K562 (cell line): ENCODE measurements at regions not wholly inside any gene's neighbourhood (a gene's known extent, or its start where the extent isn't known, plus 50 kb on each side); places are given as distances from the start of the nearest gene placed in this dataset.
A peak's percentile ranks its signal among the peaks of the same experiment; 100 is the strongest.

Experiments used
- ATAC-seq: fragments of 200-7000 bp; cut with Tn5 transposase; 3 replicates; pipeline ENCODE4 v1.9.1; 2020; ENCODE audit warnings: moderate library complexity
- BruUV-seq: library from RNA; stranded (reverse); fragments of 400-500 nt; replicated peaks from 2 replicates; lab custom pipeline; 2021; lab: Mats Ljungman, UMichigan
- CTCF ChIA-PET: fragments of 300-600 bp; formaldehyde crosslinking; extraction: SDS; loops from one replicate; lab custom pipeline; 2021; ENCODE audit warnings: low intra/inter-chr PET ratio; lab: Yijun Ruan, JAX
- POLR2A ChIA-PET: fragments of 300-600, 350-650 bp; sonication (Branson Sonifier 250); formaldehyde crosslinking; extraction: SDS; loops from one replicate; lab custom pipeline; 2021; ENCODE audit warnings: antibody characterized with exemption, inconsistent platforms; lab: Yijun Ruan, JAX
- DNase-seq, 4 experiments: peaks; one replicate each; pipeline versions ENCODE4 v3.0.0 to v3.0.0-alpha.2; 2011 to 2018; ENCODE audit warnings: low spot score in 3 of 4, mixed read lengths in 3 of 4; ENCODE audit errors: extremely low read depth in 1 of 4
- FAIRE-seq: peaks from 2 replicates; lab custom pipeline; 2011; peaks lifted over from hg19 to GRCh38; lab: Jason Lieb, UNC
- H2AFZ ChIP-seq: 2 replicates; pipeline ENCODE4 v1.6.0; 2011; ENCODE audit warnings: low read depth, low read length, control low read depth, inconsistent platforms
- H3K27ac ChIP-seq: fragments of 200-600 bp; 3 replicates; pipeline ENCODE4 v1.8.0; 2011; ENCODE audit warnings: low read depth, mild to moderate bottlenecking, control low read depth, inconsistent platforms, low read length, moderate library complexity, mixed read lengths; ENCODE audit errors: extremely low read depth
- H3K27me3 ChIP-seq, 2 experiments: fragments of 300-600 bp in 1 of 2; 2 replicates in 1 of 2; 3 replicates in 1 of 2; pipeline versions ENCODE4 v1.6.0 to v1.8.0; 2011; ENCODE audit warnings: inconsistent platforms in 2 of 2, low read length in 2 of 2, mild to moderate bottlenecking in 1 of 2, mixed read lengths in 1 of 2, moderate library complexity in 1 of 2; ENCODE audit not compliant: control insufficient read depth in 2 of 2, insufficient read depth in 2 of 2
- H3K36me3 ChIP-seq: fragments of 300-600 bp; 3 replicates; pipeline ENCODE4 v1.8.0; 2011; ENCODE audit warnings: mild to moderate bottlenecking, low read length, inconsistent platforms; ENCODE audit not compliant: control insufficient read depth, insufficient read depth
- H3K4me1 ChIP-seq, 2 experiments: fragments of 200-600 bp in 1 of 2; replicated peaks in 1 of 2; 2 replicates in 1 of 2; 3 replicates in 1 of 2; pipeline versions ENCODE4 v1.5.1 to v1.8.0; 2011; ENCODE audit warnings: inconsistent platforms in 2 of 2, low read length in 2 of 2, mild to moderate bottlenecking in 1 of 2, mixed read lengths in 1 of 2, moderate library complexity in 1 of 2; ENCODE audit not compliant: control insufficient read depth in 2 of 2, insufficient read depth in 2 of 2
- H3K4me2 ChIP-seq: 2 replicates; pipeline ENCODE4 v1.6.1; 2011; ENCODE audit warnings: low read length, control low read depth, inconsistent platforms, mixed read lengths; ENCODE audit not compliant: insufficient read depth
- H3K4me3 ChIP-seq: fragments of 200-600 bp; sonication (generic), shearing (Covaris generic); 2 replicates; pipeline ENCODE4 v1.5.1; 2016; ENCODE audit warnings: control low read depth, inconsistent platforms
- H3K79me2 ChIP-seq: fragments of 200-600 bp; 3 replicates; pipeline ENCODE4 v1.8.0; 2011; ENCODE audit warnings: low read length, inconsistent platforms; ENCODE audit not compliant: control insufficient read depth, insufficient read depth
- H3K9ac ChIP-seq, 2 experiments: 2 replicates each; pipeline versions ENCODE4 v1.6.0 to v1.6.1; 2011; ENCODE audit warnings: low read depth in 2 of 2, low read length in 2 of 2, control low read depth in 1 of 2, inconsistent platforms in 1 of 2, mild to moderate bottlenecking in 1 of 2, mixed read lengths in 1 of 2; ENCODE audit not compliant: insufficient read depth in 1 of 2
- H3K9me1 ChIP-seq: one replicate; pipeline ENCODE4 v1.6.0; 2011; ENCODE audit warnings: inconsistent platforms, mild to moderate bottlenecking, low read length, moderate library complexity; ENCODE audit not compliant: control insufficient read depth, insufficient read depth
- H3K9me3 ChIP-seq: replicated peaks from 2 replicates; pipeline ENCODE4 v1.5.1; 2011; ENCODE audit warnings: low read depth, low read length, inconsistent platforms; ENCODE audit not compliant: control insufficient read depth, insufficient read depth
- H4K20me1 ChIP-seq: replicated peaks from 2 replicates; pipeline ENCODE4 v1.6.1; 2011; ENCODE audit warnings: low read length, inconsistent platforms, mixed read lengths; ENCODE audit not compliant: control insufficient read depth, insufficient read depth
- CHCHD3 ChIP-seq: fragments of 250-450 bp; sonication (Bioruptor Pico); IDR thresholded peaks from 2 replicates; pipeline ENCODE4 v2.1.2; 2022; ENCODE audit warnings: mild to moderate bottlenecking
- CREB1 ChIP-seq, 2 experiments: sonication (generic) in 1 of 2; formaldehyde crosslinking in 1 of 2; IDR thresholded peaks; 2 replicates each; pipeline versions ENCODE4 v1.6.1 to v1.8.0; 2012 to 2022; ENCODE audit warnings: inconsistent platforms in 1 of 2, mild to moderate bottlenecking in 1 of 2, missing genetic modification reagents in 1 of 2, moderate library complexity in 1 of 2
- MEIS2 ChIP-seq: fragments of 450-650 bp; IDR thresholded peaks from 2 replicates; pipeline ENCODE4 v1.6.1; 2014; ENCODE audit warnings: mild to moderate bottlenecking; ENCODE audit not compliant: partially characterized antibody
- POLR2A ChIP-seq: fragments of 450-650 bp; conservative IDR thresholded peaks from 2 replicates; pipeline ENCODE4 v1.6.1; 2016
- ZNF174 ChIP-seq: fragments of 250-450 bp; sonication (Bioruptor Pico); IDR thresholded peaks from 2 replicates; pipeline ENCODE4 v1.4.0; 2020; ENCODE audit warnings: mild to moderate bottlenecking
- ZNF408 ChIP-seq: fragments of 250-450 bp; sonication (Bioruptor Pico); IDR thresholded peaks from 2 replicates; pipeline ENCODE4 v1.4.0; 2020; ENCODE audit warnings: low read depth, mild to moderate bottlenecking, moderate library complexity
- ZZZ3 ChIP-seq: fragments of 450-650 bp; IDR thresholded peaks from 2 replicates; pipeline ENCODE4 v1.6.1; 2016; ENCODE audit warnings: antibody characterized with exemption, mild to moderate bottlenecking, moderate library complexity
- WGBS: fragments of 100-300 bp; shearing (Covaris generic); methylation state at CpG from one replicate; pipeline ENCODE4 v1.1.6; 2016; ENCODE audit warnings: low coverage, mixed read lengths; ENCODE audit not compliant: insufficient coverage; ENCODE audit errors: missing lambda C conversion rate; 5-methylcytosine and 5-hydroxymethylcytosine counted together
- in situ Hi-C: fragments of 300-500 bp; cut with MboI; formaldehyde crosslinking; loops from 4 replicates; pipeline ENCODE4 v1.15.0; 2018; ENCODE audit warnings: inconsistent platforms, mixed read lengths
- intact Hi-C: fragments of 100-400 bp; cut with micrococcal nuclease; formaldehyde crosslinking; loops from 2 replicates; pipeline ENCODE4 v1.14.2; 2022
- TF ChIP-seq, protein P1 (sequence below): IDR thresholded peaks from 3 replicates; pipeline ENCODE4 v1.6.1; 2011; ENCODE audit warnings: borderline replicate concordance, mild to moderate bottlenecking, moderate library complexity; ENCODE audit not compliant: insufficient read length; ENCODE audit errors: extremely low read depth
- TF ChIP-seq, protein P2 (sequence below): fragments of 250-450 bp; sonication (Bioruptor Pico); IDR thresholded peaks from 2 replicates; pipeline ENCODE4 v1.8.0; 2022; ENCODE audit warnings: inconsistent platforms

DNA sequence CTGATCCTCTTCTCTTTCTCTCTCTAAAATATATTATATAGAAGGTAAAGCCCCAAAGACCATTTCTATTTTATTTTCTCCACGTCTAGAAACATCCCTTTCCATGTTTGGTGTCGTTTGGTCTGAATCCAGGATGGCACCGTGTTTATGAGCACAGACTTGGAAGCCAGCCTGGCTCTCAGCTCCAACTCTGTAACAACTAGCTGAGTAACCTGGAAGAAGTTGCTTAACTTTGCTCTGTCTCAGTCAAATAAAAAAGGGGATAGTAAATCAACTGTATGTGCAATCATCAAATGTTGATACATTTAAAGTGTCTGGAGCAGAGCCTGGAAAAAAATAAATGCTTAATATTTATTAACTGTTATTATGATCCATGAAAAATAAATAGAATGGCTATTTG is 249.8 kb upstream of the MAF start (continued):
- TF ChIP-seq, protein P1, sequence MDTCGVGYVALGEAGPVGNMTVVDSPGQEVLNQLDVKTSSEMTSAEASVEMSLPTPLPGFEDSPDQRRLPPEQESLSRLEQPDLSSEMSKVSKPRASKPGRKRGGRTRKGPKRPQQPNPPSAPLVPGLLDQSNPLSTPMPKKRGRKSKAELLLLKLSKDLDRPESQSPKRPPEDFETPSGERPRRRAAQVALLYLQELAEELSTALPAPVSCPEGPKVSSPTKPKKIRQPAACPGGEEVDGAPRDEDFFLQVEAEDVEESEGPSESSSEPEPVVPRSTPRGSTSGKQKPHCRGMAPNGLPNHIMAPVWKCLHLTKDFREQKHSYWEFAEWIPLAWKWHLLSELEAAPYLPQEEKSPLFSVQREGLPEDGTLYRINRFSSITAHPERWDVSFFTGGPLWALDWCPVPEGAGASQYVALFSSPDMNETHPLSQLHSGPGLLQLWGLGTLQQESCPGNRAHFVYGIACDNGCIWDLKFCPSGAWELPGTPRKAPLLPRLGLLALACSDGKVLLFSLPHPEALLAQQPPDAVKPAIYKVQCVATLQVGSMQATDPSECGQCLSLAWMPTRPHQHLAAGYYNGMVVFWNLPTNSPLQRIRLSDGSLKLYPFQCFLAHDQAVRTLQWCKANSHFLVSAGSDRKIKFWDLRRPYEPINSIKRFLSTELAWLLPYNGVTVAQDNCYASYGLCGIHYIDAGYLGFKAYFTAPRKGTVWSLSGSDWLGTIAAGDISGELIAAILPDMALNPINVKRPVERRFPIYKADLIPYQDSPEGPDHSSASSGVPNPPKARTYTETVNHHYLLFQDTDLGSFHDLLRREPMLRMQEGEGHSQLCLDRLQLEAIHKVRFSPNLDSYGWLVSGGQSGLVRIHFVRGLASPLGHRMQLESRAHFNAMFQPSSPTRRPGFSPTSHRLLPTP: no peak
- TF ChIP-seq POLR2A (no peak), CHCHD3 (no peak)
- TF ChIP-seq, protein P2, sequence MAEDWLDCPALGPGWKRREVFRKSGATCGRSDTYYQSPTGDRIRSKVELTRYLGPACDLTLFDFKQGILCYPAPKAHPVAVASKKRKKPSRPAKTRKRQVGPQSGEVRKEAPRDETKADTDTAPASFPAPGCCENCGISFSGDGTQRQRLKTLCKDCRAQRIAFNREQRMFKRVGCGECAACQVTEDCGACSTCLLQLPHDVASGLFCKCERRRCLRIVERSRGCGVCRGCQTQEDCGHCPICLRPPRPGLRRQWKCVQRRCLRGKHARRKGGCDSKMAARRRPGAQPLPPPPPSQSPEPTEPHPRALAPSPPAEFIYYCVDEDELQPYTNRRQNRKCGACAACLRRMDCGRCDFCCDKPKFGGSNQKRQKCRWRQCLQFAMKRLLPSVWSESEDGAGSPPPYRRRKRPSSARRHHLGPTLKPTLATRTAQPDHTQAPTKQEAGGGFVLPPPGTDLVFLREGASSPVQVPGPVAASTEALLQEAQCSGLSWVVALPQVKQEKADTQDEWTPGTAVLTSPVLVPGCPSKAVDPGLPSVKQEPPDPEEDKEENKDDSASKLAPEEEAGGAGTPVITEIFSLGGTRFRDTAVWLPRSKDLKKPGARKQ (CRISPR knock-in tag): no peak

DNA sequence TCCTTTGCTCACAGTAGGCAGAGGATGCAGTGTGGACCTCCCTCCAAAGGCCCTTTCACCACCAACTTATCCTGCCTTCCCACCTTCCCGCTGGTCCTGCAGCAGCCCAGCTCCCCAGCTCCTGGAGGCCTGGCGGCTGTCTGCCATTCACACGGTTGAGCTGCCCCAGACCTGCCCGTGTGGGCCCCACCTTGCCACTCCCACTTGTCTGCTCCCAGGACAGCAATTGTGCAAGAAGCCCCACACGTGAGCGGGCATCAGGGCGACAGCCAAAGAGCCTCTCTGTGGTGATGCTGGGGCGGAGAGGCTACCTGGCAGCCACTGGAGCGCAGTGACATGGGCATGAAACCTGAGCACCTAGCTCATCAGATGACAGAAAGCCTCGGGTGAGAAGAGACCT is 248.6 kb upstream of the MAF start:
- no peaks in the 10 kb centered on the region for H3K9me3 ChIP-seq
- no peak overlapping the region; a peak in 1 of 4 replicates for H3K9ac ChIP-seq
- no peaks in the 10 kb centered on the region for H3K27me3 ChIP-seq
- DNase-seq (no peak), ATAC-seq (no peak), FAIRE-seq (no peak)
- in situ Hi-C loops (no loop called here), intact Hi-C loops (loop anchor here (5.0 kb wide), 1 partner anchor 233 kb away; no protein-coding TSS in a partner anchor)
- no peak overlapping the region for H3K4me3 ChIP-seq
- H3K9me1 ChIP-seq: no peaks in the 10 kb centered on the region
- H3K27ac ChIP-seq: no peak overlapping the region
- peak overlapping the region; percentile 76; the same call in 1 of the 2 replicates for H2AFZ ChIP-seq
- TF ChIP-seq CREB1 (IDR thresholded peaks at IDR 0.05) (no peak), CREB1 (CRISPR knock-in tag; IDR thresholded peaks at IDR 0.05) (no peak), ZZZ3 (no peak), ZNF174 (no peak), MEIS2 (peak; percentile 8), ZNF408 (no peak)
- H4K20me1 ChIP-seq: no peaks in the 10 kb centered on the region
- peaks cover 16 to 24% of the 10 kb centered on the region in 2 experiments; a peak in 4 of 5 replicates for H3K4me1 ChIP-seq
- ChIA-PET CTCF (no interaction called here), POLR2A (interaction anchor here (0.9 to 1.1 kb wide), 4 partner anchors 11 to 149 kb away, joined by 3 to 5 read pairs (median 3); no protein-coding TSS in a partner anchor)
- no TSS peak for BruUV-seq
- whole genome bisulfite sequencing: 69% methylated on average over 10 of the region's 10 CpGs
- H3K4me2 ChIP-seq: no peak overlapping the region
- H3K79me2 ChIP-seq: peaks cover 17% of the 10 kb centered on the region
- H3K36me3 ChIP-seq: no peaks in the 10 kb centered on the region
